Sigmoid colon (tissue), 6 donors: ENCODE measurements at regions not wholly inside any gene's neighbourhood (a gene's known extent, or its start where the extent isn't known, plus 50 kb on each side); places are given as distances from the start of the nearest gene placed in this dataset.
"Not testable (repeated sequence)": the region's sequence is repeated elsewhere in the genome, so short reads cannot be mapped to it uniquely, and the experiment has no call there.

Experiments used
- DNase-seq: peaks from one replicate; pipeline ENCODE4 v3.0.0-alpha.2; 2019
- H3K27ac ChIP-seq, 4 donors: fragments of 200-600 bp; sonication (generic); one replicate each; pipeline ENCODE4 v1.5.1; 2016 to 2019; ENCODE audit warnings: mild to moderate bottlenecking in 1 of 4
- H3K27me3 ChIP-seq, 3 donors: fragments of 200-600 bp; sonication (generic); one replicate each; pipeline ENCODE4 v1.5.1; 2019; ENCODE audit warnings: mild to moderate bottlenecking in 1 of 3
- H3K36me3 ChIP-seq, 4 donors: fragments of 200-600 bp; sonication (generic); one replicate each; pipeline ENCODE4 v1.5.1; 2016 to 2019
- H3K4me1 ChIP-seq, 4 donors: fragments of 200-600 bp; sonication (generic); one replicate each; pipeline ENCODE4 v1.5.1; 2017 to 2019
- H3K4me3 ChIP-seq, 4 donors: fragments of 200-600 bp; sonication (generic); one replicate each; pipeline ENCODE4 v1.5.1; 2017 to 2019; ENCODE audit warnings: mild to moderate bottlenecking in 2 of 4, moderate library complexity in 1 of 4
- H3K9me3 ChIP-seq, 4 donors: fragments of 200-600 bp in 3 of 4; sonication (generic) in 3 of 4; one replicate each; pipeline versions ENCODE4 v1.5.1 to v1.6.1; 2013 to 2019
- EP300 ChIP-seq, 4 donors: sonication (generic); formaldehyde crosslinking; IDR thresholded peaks; one replicate each; pipeline ENCODE4 v1.6.1; 2017; ENCODE audit warnings: antibody characterized with exemption in 4 of 4
- POLR2A ChIP-seq, 2 donors: fragments of 450-650 bp; IDR thresholded peaks; one replicate each; pipeline ENCODE4 v1.6.1; 2016; ENCODE audit warnings: antibody characterized with exemption in 2 of 2, mild to moderate bottlenecking in 2 of 2, moderate library complexity in 2 of 2
- POLR2AphosphoS5 ChIP-seq, 4 donors: sonication (generic); formaldehyde crosslinking; IDR thresholded peaks; one replicate each; pipeline ENCODE4 v1.6.1; 2017; ENCODE audit warnings: antibody characterized with exemption in 4 of 4
- WGBS, 2 donors: extraction: QIAGEN DNeasy Blood & Tissue Kit; methylation state at CpG; one replicate each; pipeline ENCODE4 v1.1.7; 2013; 5-methylcytosine and 5-hydroxymethylcytosine counted together
- intact Hi-C: fragments of 100-400 bp; cut with DNase I; formaldehyde crosslinking; loops from one replicate; pipeline ENCODE4 v1.15.1; 2023
- TF ChIP-seq, protein P1 (sequence below), 4 experiments: fragments of 450-650 bp in 3 of 4; fragments of 200-600 bp in 1 of 4; IDR thresholded peaks; one replicate each; pipeline ENCODE4 v1.5.1; 2016 to 2019; ENCODE audit warnings: antibody characterized with exemption in 4 of 4, mild to moderate bottlenecking in 3 of 4, moderate library complexity in 2 of 4
- donor health status: healthy with polysubstance abuse.
- donor health status: healthy.

DNA sequence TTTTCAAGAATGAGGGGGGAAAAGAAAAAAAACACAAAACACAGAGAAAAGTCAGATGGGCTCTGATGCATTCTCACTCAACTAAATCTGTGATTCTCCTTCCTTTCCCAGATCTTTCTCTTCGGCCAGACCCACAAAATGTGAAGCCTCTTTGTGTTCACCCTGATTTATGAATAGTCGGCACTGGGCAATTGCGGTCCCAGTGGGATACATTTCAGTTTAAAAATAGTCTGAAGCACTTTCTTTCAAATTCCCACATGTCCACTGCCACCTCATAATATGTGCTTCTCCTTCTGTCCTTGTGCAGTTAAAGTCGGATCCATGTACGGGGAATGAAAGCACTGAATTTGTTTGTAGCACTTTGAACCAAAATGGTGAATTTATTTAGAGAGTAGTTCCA, 995.4 kb upstream of the WWC1 start:
- peaks cover 0 to 13% (median 0%) of the 10 kb centered on the region in 4 donors for H3K4me1 ChIP-seq
- no peaks in the 10 kb centered on the region for H3K9me3 ChIP-seq
- H3K27ac ChIP-seq: no peak overlapping the region
- no peaks in the 10 kb centered on the region for H3K27me3 ChIP-seq
- TF ChIP-seq, protein P1, sequence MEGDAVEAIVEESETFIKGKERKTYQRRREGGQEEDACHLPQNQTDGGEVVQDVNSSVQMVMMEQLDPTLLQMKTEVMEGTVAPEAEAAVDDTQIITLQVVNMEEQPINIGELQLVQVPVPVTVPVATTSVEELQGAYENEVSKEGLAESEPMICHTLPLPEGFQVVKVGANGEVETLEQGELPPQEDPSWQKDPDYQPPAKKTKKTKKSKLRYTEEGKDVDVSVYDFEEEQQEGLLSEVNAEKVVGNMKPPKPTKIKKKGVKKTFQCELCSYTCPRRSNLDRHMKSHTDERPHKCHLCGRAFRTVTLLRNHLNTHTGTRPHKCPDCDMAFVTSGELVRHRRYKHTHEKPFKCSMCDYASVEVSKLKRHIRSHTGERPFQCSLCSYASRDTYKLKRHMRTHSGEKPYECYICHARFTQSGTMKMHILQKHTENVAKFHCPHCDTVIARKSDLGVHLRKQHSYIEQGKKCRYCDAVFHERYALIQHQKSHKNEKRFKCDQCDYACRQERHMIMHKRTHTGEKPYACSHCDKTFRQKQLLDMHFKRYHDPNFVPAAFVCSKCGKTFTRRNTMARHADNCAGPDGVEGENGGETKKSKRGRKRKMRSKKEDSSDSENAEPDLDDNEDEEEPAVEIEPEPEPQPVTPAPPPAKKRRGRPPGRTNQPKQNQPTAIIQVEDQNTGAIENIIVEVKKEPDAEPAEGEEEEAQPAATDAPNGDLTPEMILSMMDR (IDR thresholded peaks at IDR 0.05): no peak
- TF ChIP-seq POLR2AphosphoS5 (IDR thresholded peaks at IDR 0.05): no peak
- no peak for TF ChIP-seq POLR2A (IDR thresholded peaks at IDR 0.05)
- TF ChIP-seq EP300 (IDR thresholded peaks at IDR 0.05): no peak
- no peaks in the 10 kb centered on the region for H3K36me3 ChIP-seq
- intact Hi-C loops: no loop called here
- DNase-seq: no peak
- no peak overlapping the region for H3K4me3 ChIP-seq
- WGBS, 2 donors: 67 to 88% methylated on average over 5 of the region's 5 CpGs

DNA sequence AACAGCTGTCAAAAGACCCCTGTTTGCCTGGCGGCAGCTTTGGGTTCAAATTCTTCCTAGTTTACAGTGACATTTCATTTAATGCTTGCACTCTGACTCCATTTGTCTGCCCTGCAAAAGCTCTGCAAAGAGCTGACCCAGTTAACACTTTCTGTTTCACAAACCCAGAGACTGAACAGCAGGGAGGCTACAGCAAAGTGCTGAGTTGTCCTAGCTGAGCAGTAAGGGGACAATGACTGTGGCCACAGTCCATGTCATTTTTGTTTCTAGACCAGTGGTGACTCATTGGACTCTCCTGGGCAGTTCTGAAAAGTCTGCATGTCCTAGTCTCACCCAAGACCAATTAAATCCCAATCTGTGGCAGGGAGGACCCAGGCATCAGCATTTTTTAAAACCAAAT, 994.8 kb upstream of the WWC1 start:
- intact Hi-C loops: no loop called here
- H3K4me1 ChIP-seq: peaks cover 0 to 13% (median 0%) of the 10 kb centered on the region in 4 donors
- WGBS, 2 donors: 87 to 95% methylated on average over 1 of the region's 1 CpG
- DNase-seq: no peak
- H3K27ac ChIP-seq: no peak overlapping the region
- no peaks in the 10 kb centered on the region for H3K9me3 ChIP-seq
- H3K36me3 ChIP-seq: no peaks in the 10 kb centered on the region
- H3K27me3 ChIP-seq: no peaks in the 10 kb centered on the region
- no peak overlapping the region for H3K4me3 ChIP-seq
- TF ChIP-seq EP300 (IDR thresholded peaks at IDR 0.05) (no peak), POLR2A (IDR thresholded peaks at IDR 0.05) (no peak), POLR2AphosphoS5 (IDR thresholded peaks at IDR 0.05) (no peak)
- TF ChIP-seq, protein P1 (IDR thresholded peaks at IDR 0.05): no peak

DNA sequence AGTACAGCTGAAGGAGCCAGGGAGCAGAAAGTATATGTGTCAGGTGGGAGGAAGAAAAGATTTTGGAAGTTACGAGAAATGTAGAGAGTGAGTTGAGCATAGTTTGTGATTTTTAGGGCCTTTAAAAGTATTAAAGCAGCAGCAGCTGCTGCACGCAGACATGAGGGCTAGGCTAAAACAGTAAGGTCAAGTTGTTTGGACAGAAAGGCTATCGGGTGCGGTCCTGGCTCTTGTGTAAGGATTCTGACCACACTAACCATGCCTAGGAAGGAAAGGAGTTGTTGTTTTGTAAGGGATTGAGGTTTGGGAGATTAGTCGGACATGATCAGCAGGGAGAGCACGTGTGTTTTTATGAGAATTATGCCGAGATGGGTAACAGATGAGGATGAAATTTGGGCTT, 991.6 kb upstream of the WWC1 start:
- intact Hi-C loops, H3K4me3 ChIP-seq, H3K27me3 ChIP-seq, DNase-seq, H3K9me3 ChIP-seq, H3K36me3 ChIP-seq, H3K4me1 ChIP-seq, H3K27ac ChIP-seq: not testable (repeated sequence)
- WGBS, 2 donors: 82 to 83% methylated on average over 7 of the region's 7 CpGs

DNA sequence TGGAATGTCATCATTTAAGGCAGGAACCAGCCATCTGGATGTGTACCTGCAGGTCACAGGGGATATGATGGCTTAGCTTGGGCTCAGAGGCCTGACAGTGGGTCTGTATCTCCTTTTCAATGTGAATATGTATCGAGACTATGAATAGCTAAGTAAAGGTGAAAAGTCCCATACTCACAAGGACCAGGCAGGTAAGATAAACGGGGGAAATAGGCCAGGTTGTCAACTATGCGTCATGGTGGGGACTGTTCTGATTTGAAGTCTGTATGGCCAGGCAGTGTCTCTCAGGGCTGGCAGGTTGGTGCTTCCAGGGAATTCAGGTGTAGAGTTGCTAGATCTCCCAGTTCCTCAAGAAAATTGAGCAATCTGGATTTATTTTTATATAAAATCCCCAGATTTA, 987.9 kb upstream of the WWC1 start:
- no peak overlapping the region for H3K4me3 ChIP-seq
- no peaks in the 10 kb centered on the region for H3K4me1 ChIP-seq
- TF ChIP-seq POLR2AphosphoS5 (IDR thresholded peaks at IDR 0.05) (no peak), POLR2A (IDR thresholded peaks at IDR 0.05) (no peak), EP300 (IDR thresholded peaks at IDR 0.05) (no peak)
- TF ChIP-seq, protein P1 (IDR thresholded peaks at IDR 0.05): no peak
- DNase-seq: no peak
- WGBS, 2 donors: 79 to 86% methylated on average over 3 of the region's 3 CpGs
- no peaks in the 10 kb centered on the region for H3K9me3 ChIP-seq
- no peak overlapping the region for H3K27ac ChIP-seq
- intact Hi-C loops: no loop called here
- H3K36me3 ChIP-seq: no peaks in the 10 kb centered on the region
- H3K27me3 ChIP-seq: no peaks in the 10 kb centered on the region

DNA sequence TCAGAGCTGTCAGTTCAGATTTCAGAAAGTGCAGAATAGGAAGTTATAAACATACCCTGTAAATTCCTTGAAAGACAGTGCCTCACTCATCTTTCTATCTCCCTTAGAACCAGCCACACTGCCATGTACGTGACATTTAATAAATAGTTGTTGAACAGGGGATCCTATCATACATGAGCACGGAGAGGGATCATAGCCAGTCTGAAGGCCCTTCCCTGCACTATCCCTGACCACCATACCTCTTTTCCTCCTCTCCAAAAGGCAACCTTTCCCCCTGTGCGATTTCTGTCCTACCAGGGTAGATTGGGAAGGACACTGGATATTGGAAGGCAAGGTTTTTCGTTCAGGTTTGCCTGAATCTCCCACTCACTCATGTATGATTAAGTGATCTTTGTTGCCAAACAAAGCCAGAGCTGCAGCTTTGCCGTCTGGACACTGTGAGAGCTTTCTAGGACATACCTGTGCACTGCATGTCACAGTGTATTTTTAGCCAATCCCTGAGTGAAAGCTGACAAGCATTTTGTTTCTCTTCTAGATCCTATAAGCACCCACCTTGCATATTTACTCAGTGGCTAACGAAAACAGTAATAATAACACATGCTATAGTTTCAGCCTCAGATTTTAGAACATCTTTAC, 986.5 kb upstream of the WWC1 start:
- no peak for DNase-seq
- Histone ChIP-seq H3K9me3 (no peaks in the 10 kb centered on the region), H3K27ac (no peak overlapping the region), H3K4me3 (no peak overlapping the region), H3K4me1 (no peaks in the 10 kb centered on the region), H3K27me3 (no peaks in the 10 kb centered on the region), H3K36me3 (no peaks in the 10 kb centered on the region)
- intact Hi-C loops: no loop called here
- TF ChIP-seq POLR2AphosphoS5 (IDR thresholded peaks at IDR 0.05) (no peak), POLR2A (IDR thresholded peaks at IDR 0.05) (no peak), EP300 (IDR thresholded peaks at IDR 0.05) (no peak)
- TF ChIP-seq, protein P1 (IDR thresholded peaks at IDR 0.05): no peak
- WGBS, 2 donors: 64 to 68% methylated on average over 6 of the region's 6 CpGs
